ENCODE measurements at regions not wholly inside any gene's neighbourhood (a gene's known extent, or its start where the extent isn't known, plus 50 kb on each side); places are given as distances from the start of the nearest gene placed in this dataset.

DNA sequence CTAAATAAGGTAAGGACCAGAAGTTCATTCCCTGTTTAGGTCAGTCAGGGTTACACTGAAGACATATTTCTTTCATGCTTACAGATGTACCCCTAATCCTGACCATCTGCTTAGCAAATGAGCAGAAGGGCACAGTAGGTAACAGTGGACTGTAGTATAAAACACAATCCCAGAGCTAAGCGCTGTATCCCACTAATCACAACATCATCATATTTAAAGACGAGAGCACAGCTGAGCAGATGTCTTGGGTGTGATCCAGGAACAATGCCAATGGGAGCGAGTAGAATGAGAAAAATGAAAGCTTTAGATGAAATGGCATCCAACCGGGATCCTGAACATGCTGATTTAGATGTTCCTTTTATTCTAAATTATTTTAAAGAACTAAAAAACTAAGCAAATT, 213.4 kb downstream of the CCER1 start:
- no peak overlapping the region for H2BK15ac ChIP-seq (replicated peaks; ENCODE audit: low read depth)
- no peak overlapping the region for H4K8ac ChIP-seq (ENCODE audit: low read depth, low read length)
- H3K18ac ChIP-seq (ENCODE audit: low read length) = no peak overlapping the region
- H3K27me3 ChIP-seq (ENCODE audit: insufficient read depth, low read length, poor library complexity) = no peaks in the 10 kb centered on the region
- no peak overlapping the region for H3K9ac ChIP-seq (ENCODE audit: low read length)
- WGBS (ENCODE audit: extremely low coverage, insufficient coverage, low lambda C conversion rate) = no CpG with 5 or more reads among the region's 4 CpGs
- no peak overlapping the region for H3K23ac ChIP-seq (ENCODE audit: low read length)
- no peak overlapping the region for H3K4me3 ChIP-seq (ENCODE audit: low read length)
- H2AK5ac ChIP-seq (ENCODE audit: low read length) = no peak overlapping the region
- no peak overlapping the region for H4K5ac ChIP-seq (ENCODE audit: low read length)
- H3K4me2 ChIP-seq (ENCODE audit: low read length) = no peak overlapping the region
- H3K27ac ChIP-seq (ENCODE audit: low read depth, low read length) = no peak overlapping the region
- no peak overlapping the region for H3K4ac ChIP-seq (ENCODE audit: low read depth, low read length)
- no peak overlapping the region for H3K56ac ChIP-seq (ENCODE audit: low read length)
- no peaks in the 10 kb centered on the region for H3K79me1 ChIP-seq (ENCODE audit: low read length)
- no peak overlapping the region for H2BK120ac ChIP-seq (ENCODE audit: low read depth, low read length)
- no peak for DNase-seq
- no peaks in the 10 kb centered on the region for H3K4me1 ChIP-seq (ENCODE audit: control insufficient read depth, low read depth, low read length)
- no peaks in the 10 kb centered on the region for H3K79me2 ChIP-seq (ENCODE audit: control insufficient read depth, insufficient read depth, low read length)
- no peak overlapping the region for H2BK5ac ChIP-seq (ENCODE audit: low read length)
- no peaks in the 10 kb centered on the region for H3K36me3 ChIP-seq (ENCODE audit: control insufficient read depth, insufficient read depth, low read length)

DNA sequence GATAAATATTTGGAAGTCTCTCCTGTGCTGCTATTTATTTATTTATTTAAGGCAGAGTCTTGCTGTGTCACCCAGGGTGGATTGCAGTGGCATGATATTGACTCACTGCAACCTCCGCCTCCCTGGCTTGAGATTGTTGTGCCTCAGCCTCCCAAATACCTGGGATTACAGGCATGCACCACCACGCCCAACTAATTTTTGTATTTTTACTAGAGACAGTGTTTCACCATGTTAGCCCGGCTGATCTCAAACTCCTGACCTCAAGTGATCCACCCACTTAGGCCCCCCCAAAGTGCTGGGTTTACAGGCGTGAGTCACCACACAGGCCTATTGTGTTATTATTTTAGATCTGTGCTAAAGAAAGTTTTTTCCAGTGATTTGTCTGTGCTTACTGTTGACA, 225.2 kb downstream of the CCER1 start:
- no peak overlapping the region for H3K18ac ChIP-seq (ENCODE audit: low read length)
- no peak overlapping the region for H2BK15ac ChIP-seq (replicated peaks; ENCODE audit: low read depth)
- no peak overlapping the region for H4K8ac ChIP-seq (ENCODE audit: low read depth, low read length)
- H3K79me2 ChIP-seq (ENCODE audit: control insufficient read depth, insufficient read depth, low read length) = no peaks in the 10 kb centered on the region
- H2BK120ac ChIP-seq (ENCODE audit: low read depth, low read length) = no peak overlapping the region
- H3K4me3 ChIP-seq (ENCODE audit: low read length) = no peak overlapping the region
- H3K23ac ChIP-seq (ENCODE audit: low read length) = no peak overlapping the region
- no peak overlapping the region for H2AK5ac ChIP-seq (ENCODE audit: low read length)
- no peak overlapping the region for H4K5ac ChIP-seq (ENCODE audit: low read length)
- no peak overlapping the region for H2BK5ac ChIP-seq (ENCODE audit: low read length)
- H3K9ac ChIP-seq (ENCODE audit: low read length) = no peak overlapping the region
- H3K36me3 ChIP-seq (ENCODE audit: control insufficient read depth, insufficient read depth, low read length) = no peaks in the 10 kb centered on the region
- no peak overlapping the region for H3K27ac ChIP-seq (ENCODE audit: low read depth, low read length)
- no peaks in the 10 kb centered on the region for H3K4me1 ChIP-seq (ENCODE audit: control insufficient read depth, low read depth, low read length)
- H3K27me3 ChIP-seq (ENCODE audit: insufficient read depth, low read length, poor library complexity) = no peaks in the 10 kb centered on the region
- peak; percentile 10 for DNase-seq
- H3K4me2 ChIP-seq (ENCODE audit: low read length) = no peak overlapping the region
- H3K79me1 ChIP-seq (ENCODE audit: low read length) = no peaks in the 10 kb centered on the region
- no CpG with 5 or more reads among the region's 4 CpGs for WGBS (ENCODE audit: extremely low coverage, insufficient coverage, low lambda C conversion rate)
- no peak overlapping the region for H3K56ac ChIP-seq (ENCODE audit: low read length)
- H3K4ac ChIP-seq (ENCODE audit: low read depth, low read length) = no peak overlapping the region

DNA sequence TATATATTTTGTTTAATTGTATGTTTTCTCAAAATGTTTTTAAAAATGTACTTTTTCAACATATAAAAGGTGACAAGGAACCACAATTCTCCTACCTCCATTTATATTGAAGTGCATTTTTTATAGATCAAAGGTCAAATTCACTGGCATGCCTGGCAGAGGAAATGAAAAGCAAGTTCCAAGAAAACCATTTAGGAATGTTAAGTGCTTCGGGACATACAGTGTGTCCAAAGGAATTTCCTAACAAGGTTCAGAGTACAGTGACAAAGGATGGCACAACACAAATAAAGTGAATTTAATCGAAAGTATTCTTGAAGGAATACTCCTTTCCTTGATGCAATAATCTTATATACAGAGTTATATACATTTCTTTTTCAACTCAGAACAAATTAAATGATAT, 242.3 kb downstream of the CCER1 start:
- H2BK120ac ChIP-seq (ENCODE audit: low read depth, low read length) = no peak overlapping the region
- no peaks in the 10 kb centered on the region for H3K4me1 ChIP-seq (ENCODE audit: control insufficient read depth, low read depth, low read length)
- no CpG with 5 or more reads among the region's 2 CpGs for WGBS (ENCODE audit: extremely low coverage, insufficient coverage, low lambda C conversion rate)
- H3K4ac ChIP-seq (ENCODE audit: low read depth, low read length) = no peak overlapping the region
- no peak overlapping the region for H3K4me3 ChIP-seq (ENCODE audit: low read length)
- H2BK5ac ChIP-seq (ENCODE audit: low read length) = no peak overlapping the region
- no peak overlapping the region for H2BK15ac ChIP-seq (replicated peaks; ENCODE audit: low read depth)
- H3K23ac ChIP-seq (ENCODE audit: low read length) = no peak overlapping the region
- no peak overlapping the region for H3K56ac ChIP-seq (ENCODE audit: low read length)
- H3K4me2 ChIP-seq (ENCODE audit: low read length) = no peak overlapping the region
- no peak for DNase-seq
- no peak overlapping the region for H2AK5ac ChIP-seq (ENCODE audit: low read length)
- no peak overlapping the region for H3K9ac ChIP-seq (ENCODE audit: low read length)
- H4K5ac ChIP-seq (ENCODE audit: low read length) = no peak overlapping the region
- no peaks in the 10 kb centered on the region for H3K79me2 ChIP-seq (ENCODE audit: control insufficient read depth, insufficient read depth, low read length)
- no peaks in the 10 kb centered on the region for H3K36me3 ChIP-seq (ENCODE audit: control insufficient read depth, insufficient read depth, low read length)
- no peaks in the 10 kb centered on the region for H3K27me3 ChIP-seq (ENCODE audit: insufficient read depth, low read length, poor library complexity)
- no peaks in the 10 kb centered on the region for H3K79me1 ChIP-seq (ENCODE audit: low read length)
- H3K27ac ChIP-seq (ENCODE audit: low read depth, low read length) = no peak overlapping the region
- no peak overlapping the region for H3K18ac ChIP-seq (ENCODE audit: low read length)
- no peak overlapping the region for H4K8ac ChIP-seq (ENCODE audit: low read depth, low read length)

DNA sequence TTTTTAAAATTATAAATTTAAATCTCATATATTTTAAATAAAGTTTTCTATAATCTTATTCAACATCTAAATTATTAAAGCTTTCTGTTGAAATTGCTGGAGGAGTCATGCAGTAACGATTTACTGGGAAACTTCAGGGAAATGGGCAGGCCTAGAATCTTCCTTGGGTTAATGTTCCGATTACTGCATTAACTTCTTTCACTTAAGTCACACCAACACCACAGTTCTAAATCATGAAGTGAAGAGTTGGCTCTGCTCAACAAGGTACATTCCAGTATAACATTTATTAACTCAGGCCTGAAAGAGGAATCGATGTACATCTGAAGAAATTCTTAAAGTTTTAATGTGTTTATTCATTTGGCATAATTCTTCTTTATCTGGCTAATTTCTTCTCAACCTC, 244.3 kb downstream of the CCER1 start:
- H3K23ac ChIP-seq (ENCODE audit: low read length) = no peak overlapping the region
- H2BK15ac ChIP-seq (replicated peaks; ENCODE audit: low read depth) = no peak overlapping the region
- H3K4ac ChIP-seq (ENCODE audit: low read depth, low read length) = no peak overlapping the region
- no peak overlapping the region for H3K4me3 ChIP-seq (ENCODE audit: low read length)
- DNase-seq = no peak
- no peak overlapping the region for H3K4me2 ChIP-seq (ENCODE audit: low read length)
- no peak overlapping the region for H4K5ac ChIP-seq (ENCODE audit: low read length)
- H4K8ac ChIP-seq (ENCODE audit: low read depth, low read length) = no peak overlapping the region
- H3K79me1 ChIP-seq (ENCODE audit: low read length) = no peaks in the 10 kb centered on the region
- H3K27me3 ChIP-seq (ENCODE audit: insufficient read depth, low read length, poor library complexity) = no peaks in the 10 kb centered on the region
- no peaks in the 10 kb centered on the region for H3K36me3 ChIP-seq (ENCODE audit: control insufficient read depth, insufficient read depth, low read length)
- H3K79me2 ChIP-seq (ENCODE audit: control insufficient read depth, insufficient read depth, low read length) = no peaks in the 10 kb centered on the region
- no peaks in the 10 kb centered on the region for H3K4me1 ChIP-seq (ENCODE audit: control insufficient read depth, low read depth, low read length)
- no peak overlapping the region for H3K56ac ChIP-seq (ENCODE audit: low read length)
- H3K18ac ChIP-seq (ENCODE audit: low read length) = no peak overlapping the region
- H3K9ac ChIP-seq (ENCODE audit: low read length) = no peak overlapping the region
- no peak overlapping the region for H2BK120ac ChIP-seq (ENCODE audit: low read depth, low read length)
- no peak overlapping the region for H2BK5ac ChIP-seq (ENCODE audit: low read length)
- no peak overlapping the region for H3K27ac ChIP-seq (ENCODE audit: low read depth, low read length)
- WGBS (ENCODE audit: extremely low coverage, insufficient coverage, low lambda C conversion rate) = no CpG with 5 or more reads among the region's 3 CpGs
- H2AK5ac ChIP-seq (ENCODE audit: low read length) = no peak overlapping the region

DNA sequence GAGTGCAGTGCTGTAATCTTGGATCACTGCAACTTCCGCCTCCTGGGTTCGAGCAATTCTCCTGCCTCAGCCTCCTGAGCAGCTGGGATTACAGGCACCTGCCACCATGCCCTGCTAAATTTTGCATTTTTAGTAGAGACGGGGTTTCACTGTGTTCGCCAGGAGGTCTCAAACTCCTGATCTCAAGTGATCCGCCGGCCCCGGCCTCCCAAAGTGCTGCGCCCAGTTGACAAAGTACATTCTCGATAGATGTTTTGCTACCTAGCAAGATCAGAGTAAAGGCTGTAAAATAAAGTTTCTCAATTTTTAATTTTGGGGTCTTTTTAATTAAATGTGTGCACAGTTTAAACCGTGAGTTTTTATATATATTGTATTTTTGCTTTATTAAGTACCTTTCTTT, 248.9 kb downstream of the CCER1 start:
- no peaks in the 10 kb centered on the region for H3K79me2 ChIP-seq (ENCODE audit: control insufficient read depth, insufficient read depth, low read length)
- no peaks in the 10 kb centered on the region for H3K27me3 ChIP-seq (ENCODE audit: insufficient read depth, low read length, poor library complexity)
- H3K4me3 ChIP-seq (ENCODE audit: low read length) = no peak overlapping the region
- DNase-seq = no peak
- H4K5ac ChIP-seq (ENCODE audit: low read length) = no peak overlapping the region
- H2BK15ac ChIP-seq (replicated peaks; ENCODE audit: low read depth) = no peak overlapping the region
- H3K4me1 ChIP-seq (ENCODE audit: control insufficient read depth, low read depth, low read length) = no peaks in the 10 kb centered on the region
- no peak overlapping the region for H3K56ac ChIP-seq (ENCODE audit: low read length)
- no peak overlapping the region for H2AK5ac ChIP-seq (ENCODE audit: low read length)
- H3K4me2 ChIP-seq (ENCODE audit: low read length) = no peak overlapping the region
- H3K79me1 ChIP-seq (ENCODE audit: low read length) = no peaks in the 10 kb centered on the region
- no peak overlapping the region for H4K8ac ChIP-seq (ENCODE audit: low read depth, low read length)
- no peaks in the 10 kb centered on the region for H3K36me3 ChIP-seq (ENCODE audit: control insufficient read depth, insufficient read depth, low read length)
- no peak overlapping the region for H3K18ac ChIP-seq (ENCODE audit: low read length)
- H2BK120ac ChIP-seq (ENCODE audit: low read depth, low read length) = no peak overlapping the region
- no peak overlapping the region for H2BK5ac ChIP-seq (ENCODE audit: low read length)
- H3K27ac ChIP-seq (ENCODE audit: low read depth, low read length) = no peak overlapping the region
- H3K4ac ChIP-seq (ENCODE audit: low read depth, low read length) = no peak overlapping the region
- H3K23ac ChIP-seq (ENCODE audit: low read length) = no peak overlapping the region
- WGBS (ENCODE audit: extremely low coverage, insufficient coverage, low lambda C conversion rate) = no CpG with 5 or more reads among the region's 10 CpGs
- H3K9ac ChIP-seq (ENCODE audit: low read length) = no peak overlapping the region

DNA sequence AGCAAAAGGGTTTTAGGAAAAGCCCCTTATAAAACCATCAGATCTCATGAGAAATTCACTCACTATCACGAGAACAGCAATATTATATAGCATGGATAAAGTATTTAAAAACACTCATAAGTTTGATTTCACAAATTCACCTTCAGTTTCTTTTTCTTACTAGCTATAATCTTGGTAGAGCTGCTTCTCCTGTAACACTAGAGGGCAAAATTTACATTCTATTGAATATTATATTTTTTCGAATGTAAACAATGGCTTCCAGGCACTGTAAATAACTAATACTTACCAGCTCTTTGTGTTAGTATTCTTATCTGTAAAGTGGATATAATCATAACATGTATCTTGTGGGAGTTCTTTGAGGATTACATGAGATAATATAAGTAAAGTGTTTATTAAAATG, 259.6 kb downstream of the CCER1 start:
- H2BK15ac ChIP-seq (replicated peaks; ENCODE audit: low read depth) = no peak overlapping the region
- H4K5ac ChIP-seq (ENCODE audit: low read length) = no peak overlapping the region
- H3K56ac ChIP-seq (ENCODE audit: low read length) = no peak overlapping the region
- H3K4me2 ChIP-seq (ENCODE audit: low read length) = no peak overlapping the region
- no peaks in the 10 kb centered on the region for H3K79me2 ChIP-seq (ENCODE audit: control insufficient read depth, insufficient read depth, low read length)
- DNase-seq = no peak
- no peak overlapping the region for H2AK5ac ChIP-seq (ENCODE audit: low read length)
- no peak overlapping the region for H3K18ac ChIP-seq (ENCODE audit: low read length)
- no peak overlapping the region for H3K9ac ChIP-seq (ENCODE audit: low read length)
- no peaks in the 10 kb centered on the region for H3K36me3 ChIP-seq (ENCODE audit: control insufficient read depth, insufficient read depth, low read length)
- no peaks in the 10 kb centered on the region for H3K79me1 ChIP-seq (ENCODE audit: low read length)
- no peak overlapping the region for H3K4ac ChIP-seq (ENCODE audit: low read depth, low read length)
- no peak overlapping the region for H3K4me3 ChIP-seq (ENCODE audit: low read length)
- no peak overlapping the region for H3K23ac ChIP-seq (ENCODE audit: low read length)
- H3K4me1 ChIP-seq (ENCODE audit: control insufficient read depth, low read depth, low read length) = no peaks in the 10 kb centered on the region
- no peak overlapping the region for H2BK5ac ChIP-seq (ENCODE audit: low read length)
- no peak overlapping the region for H3K27ac ChIP-seq (ENCODE audit: low read depth, low read length)
- WGBS (ENCODE audit: extremely low coverage, insufficient coverage, low lambda C conversion rate) = no CpG with 5 or more reads among the region's 2 CpGs
- no peak overlapping the region for H2BK120ac ChIP-seq (ENCODE audit: low read depth, low read length)
- no peak overlapping the region for H4K8ac ChIP-seq (ENCODE audit: low read depth, low read length)
- H3K27me3 ChIP-seq (ENCODE audit: insufficient read depth, low read length, poor library complexity) = no peaks in the 10 kb centered on the region

Data from mesendoderm (in vitro differentiated cells).